Heart left ventricle (tissue), 16 donors: ENCODE measurements at regions not wholly inside any gene's neighbourhood (a gene's known extent, or its start where the extent isn't known, plus 50 kb on each side); places are given as distances from the start of the nearest gene placed in this dataset.

Source experiments
- ATAC-seq, 4 donors: fragments of 200-7000 bp; cut with Tn5 transposase; one replicate each; pipeline ENCODE4 v1.9.1; 2020 to 2022; ENCODE audit warnings: moderate library complexity in 4 of 4, mild to moderate bottlenecking in 3 of 4, moderate number of reproducible peaks in 1 of 4
- DNase-seq, 5 donors: peaks; one replicate each; pipeline ENCODE4 v3.0.0-alpha.2; 2020
- H3K27ac ChIP-seq, 12 donors: fragments of 200-600 bp; sonication (generic) in 4 of 12; one replicate each; pipeline versions ENCODE4 v1.5.0 to v1.8.0; 2016 to 2022; ENCODE audit warnings: mild to moderate bottlenecking in 2 of 12
- H3K27me3 ChIP-seq, 9 donors: fragments of 200-600 bp; sonication (generic) in 2 of 9; one replicate each; pipeline versions ENCODE4 v1.5.1 to v1.8.0; 2016 to 2022; ENCODE audit warnings: mild to moderate bottlenecking in 3 of 9
- H3K36me3 ChIP-seq, 9 donors: fragments of 200-600 bp; sonication (generic) in 2 of 9; one replicate each; pipeline versions ENCODE4 v1.5.0 to v1.8.0; 2018 to 2022; ENCODE audit warnings: mild to moderate bottlenecking in 2 of 9
- H3K4me1 ChIP-seq, 12 donors: fragments of 200-600 bp; sonication (generic) in 4 of 12; one replicate each; pipeline versions ENCODE4 v1.5.0 to v1.8.0; 2016 to 2022; ENCODE audit warnings: mild to moderate bottlenecking in 3 of 12
- H3K4me3 ChIP-seq, 12 donors: fragments of 200-600 bp; sonication (generic) in 4 of 12; one replicate each; pipeline versions ENCODE4 v1.5.0 to v1.8.0; 2017 to 2022; ENCODE audit warnings: mild to moderate bottlenecking in 9 of 12, moderate library complexity in 4 of 12
- H3K9me3 ChIP-seq, 12 donors: fragments of 200-600 bp; sonication (generic) in 4 of 12; one replicate each; pipeline versions ENCODE4 v1.5.0 to v1.8.0; 2016 to 2022; ENCODE audit warnings: mild to moderate bottlenecking in 1 of 12
- POLR2A ChIP-seq, 2 donors: fragments of 450-650 bp; IDR thresholded peaks; one replicate each; pipeline ENCODE4 v1.6.1; 2017; ENCODE audit warnings: antibody characterized with exemption in 2 of 2, mild to moderate bottlenecking in 2 of 2, moderate library complexity in 2 of 2
- WGBS, 4 donors: extraction: QIAGEN DNeasy Blood & Tissue Kit in 2 of 4; methylation state at CpG; one replicate each; pipeline versions ENCODE4 v1.1.5 to v1.1.7; 2013 to 2018; 5-methylcytosine and 5-hydroxymethylcytosine counted together
- intact Hi-C, 10 donors: fragments of 100-400 bp; cut with DNase I; formaldehyde crosslinking; loops; one replicate each; pipeline versions ENCODE4 v1.11.1 to v1.14.2; 2022
- TF ChIP-seq, protein P1 (sequence below), 12 donors: fragments of 200-600 bp; sonication (generic) in 4 of 12; IDR thresholded peaks; one replicate each; pipeline versions ENCODE4 v1.5.0 to v1.8.0; 2018 to 2022; ENCODE audit warnings: antibody characterized with exemption in 12 of 12, mild to moderate bottlenecking in 5 of 12
- donor health status: ischemic (EF 13 %, LVEDD 7.1; RV severe dilation, severe dysfunction).
- donor health status: healthy with polysubstance abuse.
- donor health status: DM: no; HTN: yes; CAD: no.
- donor health status: DM: no; HTN: no; CAD: no.
- donor health status: ischemic (EF 25% LVEDD 6.9; RV normal size, moderate dysfunction).
- donor health status: ischemic (EF 25% LVEDD 5.7; RV mildly dilated, moderate dysfunction).
- donor health status: healthy.
- donor health status: DM: yes; HTN: yes; CAD: no.
- donor health status: ischemic (EF 35%, LVEDD 5.7; RV mildly dilated, moderate dysfunction).
- donor health status: nonischemic (EF 11% LVEDD 7.7; RV severe dilation, severe dysfunction).
- donor health status: DM: yes; HTN: yes; CAD: no.
- donor health status: PGD.
- donor health status: ischemic (EF 29% LVEDD 5.4; RV normal size, mild dysfunction).
- donor health status: nonischemic (EF 23%, LVEDD 6.1; RV moderate dilation, normal function).

- Histone ChIP-seq H3K27ac (peak overlapping the region in 4 of 12 donors; percentile 53 to 70 (median 60)), H3K4me1 (peaks cover 0 to 14% (median 0%) of the 10 kb centered on the region in 12 donors), H3K9me3 (peaks cover 0 to 28% (median 2%) of the 10 kb centered on the region in 12 donors), H3K36me3 (no peaks in the 10 kb centered on the region), H3K27me3 (no peaks in the 10 kb centered on the region), H3K4me3 (no peak overlapping the region)
- intact Hi-C loops = no loop called here
- DNase-seq = no peak
- peak in 2 of 4 donors; percentile 37 to 39 for ATAC-seq
- TF ChIP-seq POLR2A (IDR thresholded peaks at IDR 0.05) = no peak
- TF ChIP-seq, protein P1, sequence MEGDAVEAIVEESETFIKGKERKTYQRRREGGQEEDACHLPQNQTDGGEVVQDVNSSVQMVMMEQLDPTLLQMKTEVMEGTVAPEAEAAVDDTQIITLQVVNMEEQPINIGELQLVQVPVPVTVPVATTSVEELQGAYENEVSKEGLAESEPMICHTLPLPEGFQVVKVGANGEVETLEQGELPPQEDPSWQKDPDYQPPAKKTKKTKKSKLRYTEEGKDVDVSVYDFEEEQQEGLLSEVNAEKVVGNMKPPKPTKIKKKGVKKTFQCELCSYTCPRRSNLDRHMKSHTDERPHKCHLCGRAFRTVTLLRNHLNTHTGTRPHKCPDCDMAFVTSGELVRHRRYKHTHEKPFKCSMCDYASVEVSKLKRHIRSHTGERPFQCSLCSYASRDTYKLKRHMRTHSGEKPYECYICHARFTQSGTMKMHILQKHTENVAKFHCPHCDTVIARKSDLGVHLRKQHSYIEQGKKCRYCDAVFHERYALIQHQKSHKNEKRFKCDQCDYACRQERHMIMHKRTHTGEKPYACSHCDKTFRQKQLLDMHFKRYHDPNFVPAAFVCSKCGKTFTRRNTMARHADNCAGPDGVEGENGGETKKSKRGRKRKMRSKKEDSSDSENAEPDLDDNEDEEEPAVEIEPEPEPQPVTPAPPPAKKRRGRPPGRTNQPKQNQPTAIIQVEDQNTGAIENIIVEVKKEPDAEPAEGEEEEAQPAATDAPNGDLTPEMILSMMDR (IDR thresholded peaks at IDR 0.05) = no peak
- WGBS, 4 donors = 53 to 65% (median 56%) methylated on average over 4 of the region's 4 CpGs
Observed at GRCh38 chr11:95495706-95496105, 264.7 kb upstream of the SESN3 start.

DNA sequence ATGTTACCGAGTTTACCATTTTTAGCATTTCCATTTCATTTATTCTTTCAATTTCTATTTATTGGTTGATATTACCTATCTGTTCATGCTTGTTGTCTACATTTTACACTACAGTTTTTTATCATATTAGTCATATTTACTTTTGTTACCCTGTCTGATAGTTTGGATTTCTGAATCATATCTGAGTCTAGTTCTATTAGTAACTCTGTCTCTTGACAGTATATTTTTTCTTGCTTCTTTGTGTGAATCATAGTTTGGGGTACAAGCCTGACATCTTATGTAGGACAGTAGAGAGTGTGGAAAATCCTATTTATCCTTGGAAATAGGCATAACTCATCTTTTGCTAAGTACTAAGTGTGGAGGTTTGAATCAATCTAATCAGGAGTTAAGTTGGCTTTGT lies 263.9 kb upstream of the SESN3 start:
- 93 to 100% (median 97%) methylated on average over 1 of the region's 1 CpG for WGBS, 4 donors
- Histone ChIP-seq H3K27ac (no peak overlapping the region), H3K36me3 (no peaks in the 10 kb centered on the region), H3K4me1 (peaks cover 0 to 14% (median 0%) of the 10 kb centered on the region in 12 donors), H3K9me3 (peaks cover 0 to 34% (median 2%) of the 10 kb centered on the region in 12 donors), H3K4me3 (no peak overlapping the region), H3K27me3 (no peaks in the 10 kb centered on the region)
- no peak for TF ChIP-seq POLR2A (IDR thresholded peaks at IDR 0.05)
- TF ChIP-seq, protein P1 (IDR thresholded peaks at IDR 0.05) = no peak
- no peak for DNase-seq
- ATAC-seq = no peak
- intact Hi-C loops = no loop called here

DNA sequence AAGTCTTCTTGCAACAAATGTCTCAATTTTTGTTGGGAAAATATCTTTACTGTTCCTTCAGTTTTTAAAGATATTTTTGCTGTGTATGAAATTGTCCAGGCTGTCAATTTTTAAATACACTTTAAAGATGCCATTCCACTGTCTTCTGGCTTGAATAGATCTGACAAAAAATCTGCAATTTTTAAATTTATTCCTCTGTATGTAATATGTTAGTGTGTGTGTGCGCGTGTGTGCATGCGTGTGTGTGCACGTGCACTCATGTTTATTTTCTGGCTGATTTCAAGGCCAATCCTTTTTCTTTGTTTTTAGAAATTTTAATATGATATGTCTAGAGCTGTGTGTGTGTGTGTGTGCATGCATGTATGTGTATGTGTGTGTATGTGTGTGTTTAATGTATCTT lies 263.2 kb upstream of the SESN3 start:
- no peak for DNase-seq
- no peak for TF ChIP-seq POLR2A (IDR thresholded peaks at IDR 0.05)
- TF ChIP-seq, protein P1 (IDR thresholded peaks at IDR 0.05) = no peak
- intact Hi-C loops = no loop called here
- Histone ChIP-seq H3K9me3 (peaks cover 0 to 36% (median 2%) of the 10 kb centered on the region in 12 donors), H3K27ac (no peak overlapping the region), H3K36me3 (no peaks in the 10 kb centered on the region), H3K4me1 (peaks cover 0 to 14% (median 0%) of the 10 kb centered on the region in 12 donors), H3K4me3 (no peak overlapping the region), H3K27me3 (no peaks in the 10 kb centered on the region)
- 94 to 99% (median 98%) methylated on average over 4 of the region's 4 CpGs for WGBS, 4 donors
- no peak for ATAC-seq

DNA sequence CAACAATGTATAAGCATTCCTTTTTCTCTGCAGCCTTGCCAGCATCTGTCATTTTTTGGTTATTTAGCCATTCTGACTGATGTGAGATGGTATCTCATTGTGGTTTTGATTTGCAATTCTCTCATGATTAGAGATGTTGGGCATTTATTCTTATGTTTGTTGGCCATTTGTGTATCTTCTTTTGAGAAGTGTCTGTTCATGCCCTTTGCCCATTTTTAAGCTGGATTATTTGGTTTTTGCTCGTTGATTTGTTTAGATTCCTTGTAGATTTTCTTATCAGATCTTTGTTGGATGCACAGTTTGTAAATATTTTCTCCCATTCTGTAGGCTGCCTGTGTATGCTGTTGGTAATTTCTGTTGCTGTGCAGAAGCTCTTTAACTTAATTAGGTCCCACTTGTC lies 259.6 kb upstream of the SESN3 start:
- H3K27me3 ChIP-seq = no peaks in the 10 kb centered on the region
- WGBS, 4 donors = 62 to 81% (median 74%) methylated on average over 1 of the region's 1 CpG
- no peak overlapping the region for H3K4me3 ChIP-seq
- no peak for ATAC-seq
- intact Hi-C loops = no loop called here
- H3K36me3 ChIP-seq = no peaks in the 10 kb centered on the region
- DNase-seq = no peak
- no peak overlapping the region for H3K27ac ChIP-seq
- TF ChIP-seq, protein P1 (IDR thresholded peaks at IDR 0.05) = no peak
- no peak for TF ChIP-seq POLR2A (IDR thresholded peaks at IDR 0.05)
- peaks cover 0 to 37% (median 2%) of the 10 kb centered on the region in 12 donors for H3K9me3 ChIP-seq
- no peaks in the 10 kb centered on the region for H3K4me1 ChIP-seq
